ENCODE measurements at regions not wholly inside any gene's neighbourhood (a gene's known extent, or its start where the extent isn't known, plus 50 kb on each side); places are given as distances from the start of the nearest gene placed in this dataset.

DNA sequence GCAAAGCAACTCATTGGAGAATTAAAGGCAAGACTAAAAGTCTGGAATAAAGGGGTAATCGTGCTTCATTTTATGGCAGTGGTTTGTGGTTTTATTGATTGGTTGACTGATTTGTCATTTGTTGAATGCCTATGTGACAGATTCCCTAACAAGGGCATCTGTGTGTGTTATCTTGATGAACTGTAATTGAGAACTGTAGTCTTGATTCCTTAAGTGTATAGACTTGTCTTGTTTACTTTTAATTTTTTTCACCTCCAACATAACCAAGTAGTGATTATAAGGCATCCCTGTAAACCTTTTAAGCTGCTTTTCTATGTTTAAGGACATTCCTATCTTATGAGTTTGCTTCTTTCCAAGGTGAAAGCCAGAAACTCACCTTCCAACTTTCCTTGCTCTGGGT lies 216.0 kb upstream of the TAPT1 start:
- H3K4me3 ChIP-seq (ENCODE audit: low read depth, poor library complexity, severe bottlenecking) = no peak overlapping the region
- intact Hi-C loops (cut with DNase I; ENCODE audit: low total_unique reads) = no loop called here
- no peak for DNase-seq (ENCODE audit: low spot score in 2 of 2)
- TF ChIP-seq, protein P1, sequence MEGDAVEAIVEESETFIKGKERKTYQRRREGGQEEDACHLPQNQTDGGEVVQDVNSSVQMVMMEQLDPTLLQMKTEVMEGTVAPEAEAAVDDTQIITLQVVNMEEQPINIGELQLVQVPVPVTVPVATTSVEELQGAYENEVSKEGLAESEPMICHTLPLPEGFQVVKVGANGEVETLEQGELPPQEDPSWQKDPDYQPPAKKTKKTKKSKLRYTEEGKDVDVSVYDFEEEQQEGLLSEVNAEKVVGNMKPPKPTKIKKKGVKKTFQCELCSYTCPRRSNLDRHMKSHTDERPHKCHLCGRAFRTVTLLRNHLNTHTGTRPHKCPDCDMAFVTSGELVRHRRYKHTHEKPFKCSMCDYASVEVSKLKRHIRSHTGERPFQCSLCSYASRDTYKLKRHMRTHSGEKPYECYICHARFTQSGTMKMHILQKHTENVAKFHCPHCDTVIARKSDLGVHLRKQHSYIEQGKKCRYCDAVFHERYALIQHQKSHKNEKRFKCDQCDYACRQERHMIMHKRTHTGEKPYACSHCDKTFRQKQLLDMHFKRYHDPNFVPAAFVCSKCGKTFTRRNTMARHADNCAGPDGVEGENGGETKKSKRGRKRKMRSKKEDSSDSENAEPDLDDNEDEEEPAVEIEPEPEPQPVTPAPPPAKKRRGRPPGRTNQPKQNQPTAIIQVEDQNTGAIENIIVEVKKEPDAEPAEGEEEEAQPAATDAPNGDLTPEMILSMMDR (IDR thresholded peaks at IDR 0.05) = no peak
- no peak for TF ChIP-seq POLR2A (IDR thresholded peaks at IDR 0.05)
- 39 to 47% methylated on average over 1 of the region's 1 CpG for WGBS, 2 donors

DNA sequence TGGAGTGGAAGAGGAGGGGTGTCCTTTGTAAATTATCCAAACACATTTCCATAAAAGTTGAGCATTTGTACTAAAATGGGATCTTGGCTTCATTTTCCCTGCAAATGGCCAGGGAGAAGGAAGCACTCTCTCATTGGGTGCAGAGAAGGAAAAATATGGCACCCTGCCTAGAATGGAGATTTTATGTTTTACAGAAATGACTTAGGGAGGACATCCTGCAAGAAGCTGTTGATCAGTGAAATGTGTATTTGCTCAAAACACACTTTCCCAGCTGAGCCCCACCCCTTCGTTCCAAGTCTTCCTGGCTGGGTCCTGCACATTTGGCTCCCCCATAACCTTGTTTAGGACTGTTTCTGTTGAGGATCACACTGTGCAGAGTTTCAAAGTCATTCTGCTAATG lies 213.5 kb upstream of the TAPT1 start:
- 48 to 58% methylated on average over 1 of the region's 1 CpG for WGBS, 2 donors
- DNase-seq (ENCODE audit: low spot score in 2 of 2) = no peak
- no peak overlapping the region for H3K4me3 ChIP-seq (ENCODE audit: low read depth, poor library complexity, severe bottlenecking)
- no peak for TF ChIP-seq POLR2A (IDR thresholded peaks at IDR 0.05)
- TF ChIP-seq, protein P1 (IDR thresholded peaks at IDR 0.05) = no peak
- intact Hi-C loops (cut with DNase I; ENCODE audit: low total_unique reads) = no loop called here

DNA sequence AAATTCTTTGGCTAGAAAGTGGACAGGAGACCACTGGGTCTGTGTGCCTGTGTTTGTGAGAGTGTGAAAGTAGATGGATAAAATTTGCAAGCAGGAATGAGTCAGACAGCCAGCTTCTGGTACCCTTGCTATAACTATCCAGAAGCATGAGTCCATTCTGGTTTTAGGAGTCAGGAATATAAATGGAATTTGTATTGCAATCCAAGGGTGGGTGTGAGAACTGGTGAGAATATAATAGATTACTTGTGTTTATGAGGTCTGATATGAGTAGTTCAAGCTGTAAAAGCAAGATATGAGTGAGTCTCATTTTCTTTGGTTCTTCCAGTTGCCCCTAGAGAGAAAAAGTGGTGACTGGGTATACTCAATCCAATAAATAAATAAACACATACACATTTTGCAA lies 212.7 kb upstream of the TAPT1 start:
- no peak overlapping the region for H3K4me3 ChIP-seq (ENCODE audit: low read depth, poor library complexity, severe bottlenecking)
- no peak for TF ChIP-seq POLR2A (IDR thresholded peaks at IDR 0.05)
- TF ChIP-seq, protein P1 (IDR thresholded peaks at IDR 0.05) = no peak
- no peak for DNase-seq (ENCODE audit: low spot score in 2 of 2)
- intact Hi-C loops (cut with DNase I; ENCODE audit: low total_unique reads) = no loop called here

DNA sequence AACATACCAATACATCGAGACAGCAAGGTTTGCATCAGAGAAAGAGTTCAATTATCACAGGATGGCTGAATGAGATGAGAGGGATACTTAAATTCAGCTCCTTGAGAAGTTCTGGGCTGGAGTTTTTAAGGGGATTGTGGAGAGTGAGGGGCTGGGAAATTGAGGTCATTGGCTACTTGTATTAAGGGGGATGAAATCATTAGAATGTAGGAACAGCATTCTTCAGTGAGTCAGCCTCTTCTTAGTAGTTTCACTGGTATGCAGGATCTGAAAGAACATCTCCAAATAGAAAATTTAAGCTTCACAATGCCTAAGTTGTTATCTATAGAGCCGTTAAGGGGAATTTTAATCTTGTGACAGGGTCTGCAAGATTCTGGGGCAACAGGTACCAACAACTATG lies 211.6 kb upstream of the TAPT1 start:
- intact Hi-C loops (cut with DNase I; ENCODE audit: low total_unique reads) = no loop called here
- WGBS, 2 donors = 89 to 98% methylated on average over 2 of the region's 2 CpGs
- H3K4me3 ChIP-seq (ENCODE audit: low read depth, poor library complexity, severe bottlenecking) = no peak overlapping the region
- no peak for TF ChIP-seq POLR2A (IDR thresholded peaks at IDR 0.05)
- TF ChIP-seq, protein P1 (IDR thresholded peaks at IDR 0.05) = no peak
- no peak for DNase-seq (ENCODE audit: low spot score in 2 of 2)

DNA sequence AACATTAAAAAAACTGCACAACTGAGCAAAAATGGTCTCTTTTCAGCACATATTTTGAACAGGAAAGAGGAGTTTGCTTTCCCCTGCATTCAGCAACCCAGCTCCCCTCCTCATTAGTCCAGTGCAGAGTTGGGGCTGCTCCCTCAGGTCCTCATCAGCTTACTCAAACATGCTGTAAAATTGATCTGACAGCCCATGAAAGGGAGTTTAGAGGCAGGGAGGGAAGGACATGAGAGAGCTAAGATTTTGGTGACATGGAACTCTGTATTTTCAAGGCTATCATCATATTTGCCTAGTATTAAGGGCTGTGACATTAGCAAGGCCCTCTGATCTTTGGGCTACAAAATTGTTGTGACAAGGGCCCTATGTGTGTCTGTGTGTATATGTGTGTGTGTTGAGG lies 205.6 kb upstream of the TAPT1 start:
- intact Hi-C loops (cut with DNase I; ENCODE audit: low total_unique reads) = no loop called here
- TF ChIP-seq POLR2A (IDR thresholded peaks at IDR 0.05) = no peak
- TF ChIP-seq, protein P1 (IDR thresholded peaks at IDR 0.05) = no peak
- no peak overlapping the region for H3K4me3 ChIP-seq (ENCODE audit: low read depth, poor library complexity, severe bottlenecking)
- no peak for DNase-seq (ENCODE audit: low spot score in 2 of 2)

DNA sequence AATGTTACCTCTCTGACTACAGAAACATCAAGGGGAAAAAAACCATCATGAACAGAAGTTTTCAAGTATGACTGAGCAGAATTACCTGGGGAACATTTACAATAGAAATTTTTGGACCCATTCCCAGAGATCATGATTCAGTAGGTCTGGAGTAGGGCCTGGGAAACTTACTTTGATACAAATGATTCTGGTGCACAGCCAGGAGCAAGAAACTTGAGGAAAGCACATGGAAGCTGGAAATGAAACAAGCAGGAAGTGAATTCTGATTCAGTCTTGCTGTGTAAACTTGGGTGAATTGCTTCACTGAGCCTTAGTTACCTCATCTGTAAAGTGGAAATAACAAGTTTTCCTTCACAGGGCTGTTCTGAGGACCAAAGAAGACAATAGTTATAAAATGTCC lies 192.5 kb upstream of the TAPT1 start:
- no peak for DNase-seq (ENCODE audit: low spot score in 2 of 2)
- TF ChIP-seq, protein P1 (IDR thresholded peaks at IDR 0.05) = no peak
- TF ChIP-seq POLR2A (IDR thresholded peaks at IDR 0.05) = no peak

More for the DNA sequence above, 192.5 kb upstream of the TAPT1 start:
- intact Hi-C loops (cut with DNase I; ENCODE audit: low total_unique reads) = no loop called here
- no peak overlapping the region for H3K4me3 ChIP-seq (ENCODE audit: low read depth, poor library complexity, severe bottlenecking)

Measured in lower leg skin (tissue), 4 donors.